CD14-positive monocyte (primary cell): ENCODE measurements at regions not wholly inside any gene's neighbourhood (a gene's known extent, or its start where the extent isn't known, plus 50 kb on each side); places are given as distances from the start of the nearest gene placed in this dataset.
A peak's percentile ranks its signal among the peaks of the same experiment; 100 is the strongest.

Source experiments
- DNase-seq, 3 donors: peaks; one replicate each; pipeline ENCODE4 v3.0.0-alpha.2; 2011 to 2022
- H2AFZ ChIP-seq: 2 replicates; pipeline ENCODE4 v1.6.0; 2012; ENCODE audit warnings: mild to moderate bottlenecking, low read depth, low read length, inconsistent platforms; ENCODE audit not compliant: insufficient read depth, poor library complexity, severe bottlenecking
- H3K27ac ChIP-seq, 2 donors: 1 replicate in 1 of 2; 2 replicates in 1 of 2; pipeline ENCODE4 v1.5.1; 2012 to 2013; ENCODE audit warnings: low read length in 2 of 2, control low read depth in 1 of 2, inconsistent platforms in 1 of 2, low read depth in 1 of 2, mild to moderate bottlenecking in 1 of 2
- H3K27me3 ChIP-seq, 2 donors: one replicate each; pipeline versions ENCODE4 v1.6.0 to v1.6.1; 2011 to 2013; ENCODE audit warnings: low read length in 2 of 2; ENCODE audit not compliant: control insufficient read depth in 2 of 2, insufficient read depth in 2 of 2
- H3K36me3 ChIP-seq, 2 donors: replicated peaks in 1 of 2; 1 replicate in 1 of 2; 2 replicates in 1 of 2; pipeline versions ENCODE4 v1.5.1 to v1.6.1; 2012 to 2013; ENCODE audit warnings: low read length in 2 of 2, control low read depth in 1 of 2, inconsistent platforms in 1 of 2, mild to moderate bottlenecking in 1 of 2; ENCODE audit not compliant: insufficient read depth in 2 of 2, control insufficient read depth in 1 of 2
- H3K4me1 ChIP-seq, 2 donors: 1 replicate in 1 of 2; 2 replicates in 1 of 2; pipeline versions ENCODE4 v1.5.1 to v1.6.1; 2012 to 2013; ENCODE audit warnings: low read length in 2 of 2, control low read depth in 1 of 2, inconsistent platforms in 1 of 2, mild to moderate bottlenecking in 1 of 2, moderate library complexity in 1 of 2; ENCODE audit not compliant: insufficient read depth in 2 of 2, control insufficient read depth in 1 of 2
- H3K4me2 ChIP-seq: replicated peaks from 2 replicates; pipeline ENCODE3; 2012; ENCODE audit warnings: low read length, moderate library complexity, mild to moderate bottlenecking; ENCODE audit not compliant: poor library complexity, severe bottlenecking; ENCODE audit errors: extremely low read depth
- H3K4me3 ChIP-seq, 3 experiments: fragments of 200-600 bp in 1 of 3; sonication (generic) in 1 of 3; replicated peaks in 1 of 3; 1 replicate in 2 of 3; 2 replicates in 1 of 3; pipeline ENCODE4 v1.5.1; 2011 to 2013; ENCODE audit warnings: low read length in 3 of 3, mild to moderate bottlenecking in 3 of 3, control low read depth in 2 of 3, low read depth in 2 of 3, inconsistent platforms in 1 of 3, moderate library complexity in 1 of 3
- H3K79me2 ChIP-seq: 2 replicates; pipeline ENCODE4 v1.6.0; 2012; ENCODE audit warnings: mild to moderate bottlenecking, control low read depth, inconsistent platforms, low read length, moderate library complexity; ENCODE audit not compliant: insufficient read depth
- H3K9ac ChIP-seq: 2 replicates; pipeline ENCODE4 v1.6.0; 2017; ENCODE audit warnings: low read length, mild to moderate bottlenecking; ENCODE audit not compliant: insufficient read depth, poor library complexity, severe bottlenecking
- H3K9me3 ChIP-seq, 2 donors: replicated peaks in 1 of 2; 1 replicate in 1 of 2; 2 replicates in 1 of 2; pipeline versions ENCODE4 v1.5.1 to v1.6.1; 2012 to 2013; ENCODE audit warnings: low read length in 2 of 2, control low read depth in 1 of 2; ENCODE audit not compliant: control insufficient read depth in 1 of 2, insufficient read depth in 1 of 2
- H4K20me1 ChIP-seq: 2 replicates; pipeline ENCODE4 v1.6.0; 2012; ENCODE audit warnings: mild to moderate bottlenecking, low read length, control low read depth, moderate library complexity; ENCODE audit not compliant: insufficient read depth
- H3K27ac Mint-ChIP-seq, 7 donors: one replicate each; pipeline ENCODE4 v1.8.0; 2020; ENCODE audit warnings: mild to moderate bottlenecking in 7 of 7, mixed read lengths in 7 of 7, moderate library complexity in 6 of 7, inconsistent platforms in 2 of 7
- H3K27me3 Mint-ChIP-seq, 3 donors: one replicate each; pipeline ENCODE4 v1.8.0; 2021 to 2022; ENCODE audit warnings: low read depth in 3 of 3, mild to moderate bottlenecking in 3 of 3, mixed read lengths in 3 of 3, moderate library complexity in 3 of 3, inconsistent platforms in 1 of 3
- H3K36me3 Mint-ChIP-seq, 2 donors: one replicate each; pipeline ENCODE4 v1.8.0; 2020; ENCODE audit warnings: mixed read lengths in 2 of 2, inconsistent platforms in 1 of 2, mild to moderate bottlenecking in 1 of 2
- H3K4me1 Mint-ChIP-seq: one replicate; pipeline ENCODE4 v1.8.0; 2020; ENCODE audit warnings: mild to moderate bottlenecking, mixed read lengths
- H3K4me3 Mint-ChIP-seq, 2 donors: one replicate each; pipeline ENCODE4 v1.8.0; 2020; ENCODE audit warnings: mild to moderate bottlenecking in 2 of 2, mixed read lengths in 2 of 2, moderate library complexity in 1 of 2
- H3K9me3 Mint-ChIP-seq, 7 donors: one replicate each; pipeline ENCODE4 v1.8.0; 2020 to 2022; ENCODE audit warnings: mixed read lengths in 7 of 7, mild to moderate bottlenecking in 6 of 7, moderate library complexity in 6 of 7, inconsistent platforms in 2 of 7
- CTCF ChIP-seq: fragments of 200-600 bp; IDR thresholded peaks from one replicate; pipeline ENCODE4 v1.8.0; 2022; ENCODE audit warnings: antibody characterized with exemption, mild to moderate bottlenecking
- WGBS: methylation state at CpG from one replicate; pipeline ENCODE4 v1.1.5; 2013; ENCODE audit warnings: missing lambda C conversion rate; ENCODE audit not compliant: insufficient coverage; 5-methylcytosine and 5-hydroxymethylcytosine counted together
- intact Hi-C, 2 donors: fragments of 100-400 bp; cut with micrococcal nuclease; formaldehyde crosslinking; loops; one replicate each; pipeline versions ENCODE4 v1.15.0 to v1.15.1; 2023

GRCh38 chr5:11977904-11978303 is 73.7 kb upstream of the CTNND2 start:
- Histone ChIP-seq H4K20me1 (no peaks in the 10 kb centered on the region), H3K4me3 (no peak overlapping the region), H3K9ac (no peak overlapping the region), H3K4me1 (no peaks in the 10 kb centered on the region), H2AFZ (no peak overlapping the region), H3K9me3 (peaks cover 0 to 10% of the 10 kb centered on the region in 2 donors), H3K4me2 (no peak overlapping the region), H3K79me2 (no peaks in the 10 kb centered on the region), H3K27me3 (no peaks in the 10 kb centered on the region), H3K36me3 (no peaks in the 10 kb centered on the region), H3K27ac (no peak overlapping the region)
- no peak for TF ChIP-seq CTCF
- intact Hi-C loops = no loop called here
- no peaks in the 10 kb centered on the region for H3K4me1 Mint-ChIP-seq
- peaks cover 0 to 10% (median 4%) of the 10 kb centered on the region in 7 donors for H3K9me3 Mint-ChIP-seq
- WGBS = no CpG with 5 or more reads among the region's 2 CpGs
- H3K27ac Mint-ChIP-seq = no peak overlapping the region
- H3K36me3 Mint-ChIP-seq = no peaks in the 10 kb centered on the region
- no peak for DNase-seq
- H3K27me3 Mint-ChIP-seq = peaks cover 0 to 4% (median 0%) of the 10 kb centered on the region in 3 donors
- H3K4me3 Mint-ChIP-seq = no peak overlapping the region

- intact Hi-C loops = no loop called here
- H3K27ac ChIP-seq = no peak overlapping the region
- peaks cover 0 to 4% (median 0%) of the 10 kb centered on the region in 3 donors for H3K27me3 Mint-ChIP-seq
- no peak overlapping the region for H3K4me3 ChIP-seq
- no peak overlapping the region for H3K9ac ChIP-seq
- no peak overlapping the region for H2AFZ ChIP-seq
- no peaks in the 10 kb centered on the region for H3K4me1 ChIP-seq
- H3K27me3 ChIP-seq = no peaks in the 10 kb centered on the region
- no peaks in the 10 kb centered on the region for H3K79me2 ChIP-seq
- 100% methylated on average over 4 of the region's 7 CpGs for WGBS
- no peak for TF ChIP-seq CTCF
- no peaks in the 10 kb centered on the region for H3K36me3 Mint-ChIP-seq
- no peaks in the 10 kb centered on the region for H3K36me3 ChIP-seq
- H3K4me1 Mint-ChIP-seq = no peaks in the 10 kb centered on the region
- no peak for DNase-seq
- H3K9me3 Mint-ChIP-seq = peaks cover 0 to 10% (median 3%) of the 10 kb centered on the region in 7 donors
- peaks cover 0 to 10% of the 10 kb centered on the region in 2 donors for H3K9me3 ChIP-seq
- H3K4me3 Mint-ChIP-seq = no peak overlapping the region
- H3K27ac Mint-ChIP-seq = peak overlapping the region in 1 of 7 donors; percentile 6
- H4K20me1 ChIP-seq = no peaks in the 10 kb centered on the region
- no peak overlapping the region for H3K4me2 ChIP-seq
Measured at GRCh38 chr5:11973469-11973868, 69.2 kb upstream of the CTNND2 start.
